HG03571 (cell line): ENCODE measurements at regions not wholly inside any gene's neighbourhood (a gene's known extent, or its start where the extent isn't known, plus 50 kb on each side); places are given as distances from the start of the nearest gene placed in this dataset.
"Not testable (repeated sequence)": the region's sequence is repeated elsewhere in the genome, so short reads cannot be mapped to it uniquely, and the experiment has no call there.

Source experiments
- ATAC-seq: cut with Tn5 transposase; IDR thresholded peaks from one replicate; pipeline ENCODE4 v1.9.1; 2021; ENCODE audit not compliant: unreplicated experiment

GRCh38 chr16:52386694-52387093 is 160.2 kb downstream of the TOX3 start:
- no peak for ATAC-seq

DNA sequence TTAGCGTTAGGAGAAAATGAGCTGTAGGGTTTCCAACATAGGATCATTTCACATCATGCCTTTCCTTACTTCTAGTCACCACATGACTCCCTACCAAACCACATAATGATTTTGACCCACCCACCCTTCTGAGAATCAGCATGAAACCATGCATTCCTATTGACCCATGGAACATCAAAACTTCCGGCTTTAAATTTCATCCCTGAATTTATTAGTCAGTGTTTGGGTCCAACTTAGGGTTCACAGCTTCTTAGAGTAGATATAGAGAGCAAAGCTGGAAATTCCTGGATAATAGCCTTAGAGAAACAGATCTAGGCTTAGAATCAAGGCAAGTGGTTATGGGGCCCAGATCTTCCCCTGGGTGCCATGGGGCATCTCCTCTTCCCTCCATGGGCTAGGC is 162.6 kb downstream of the TOX3 start:
- ATAC-seq: no peak

DNA sequence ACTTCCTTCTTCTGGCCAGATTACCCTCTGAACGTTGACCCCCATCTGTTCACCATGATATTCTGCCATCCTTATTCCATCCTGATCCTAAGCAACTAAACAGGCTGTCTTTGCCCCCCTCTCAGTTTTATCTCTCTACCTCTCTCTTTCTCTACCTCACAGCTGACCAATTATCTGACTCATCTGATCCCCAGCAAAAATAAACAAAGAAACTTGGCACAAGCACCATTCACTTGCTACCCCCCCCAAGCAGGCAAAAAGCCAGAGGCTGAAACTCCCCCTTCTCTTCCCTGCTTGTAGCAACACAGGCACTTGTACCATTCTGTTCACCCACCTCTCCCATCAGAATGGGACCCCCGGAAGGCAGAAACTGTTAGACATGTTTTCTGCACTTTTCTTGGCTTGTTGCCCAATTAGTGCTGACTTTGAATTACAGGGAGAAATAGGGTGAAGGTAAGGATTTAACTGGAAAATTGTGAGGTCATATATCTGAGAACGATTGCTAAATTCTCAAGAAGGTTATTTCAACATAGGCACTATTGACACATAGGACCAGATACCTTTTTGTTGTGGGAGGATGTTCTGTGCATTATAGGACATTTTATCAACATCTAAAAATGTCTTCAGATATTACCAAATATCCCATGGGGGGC is 163.2 kb downstream of the TOX3 start:
- no peak for ATAC-seq

GRCh38 chr16:52383119-52383518 is 163.8 kb downstream of the TOX3 start:
- no peak for ATAC-seq

DNA sequence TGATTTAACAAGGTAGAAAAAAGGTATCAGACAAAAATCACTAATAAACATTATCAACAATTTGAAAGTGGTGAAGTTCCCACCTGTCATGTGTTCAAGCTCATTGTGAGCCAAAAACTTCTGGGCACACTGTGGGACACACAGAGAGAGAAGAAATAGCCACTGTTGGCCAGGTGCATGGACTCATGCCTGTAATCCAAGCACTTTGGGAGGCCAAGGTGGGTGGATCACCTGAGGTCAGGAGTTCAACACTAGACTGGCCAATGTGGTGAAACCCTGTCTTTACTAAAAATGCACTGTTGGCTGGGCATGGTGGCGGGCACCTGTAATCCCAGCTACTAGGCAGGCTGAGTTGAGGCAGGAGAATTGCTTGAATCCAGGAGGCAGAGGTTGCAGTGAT is 167.4 kb downstream of the TOX3 start:
- ATAC-seq: no peak

DNA sequence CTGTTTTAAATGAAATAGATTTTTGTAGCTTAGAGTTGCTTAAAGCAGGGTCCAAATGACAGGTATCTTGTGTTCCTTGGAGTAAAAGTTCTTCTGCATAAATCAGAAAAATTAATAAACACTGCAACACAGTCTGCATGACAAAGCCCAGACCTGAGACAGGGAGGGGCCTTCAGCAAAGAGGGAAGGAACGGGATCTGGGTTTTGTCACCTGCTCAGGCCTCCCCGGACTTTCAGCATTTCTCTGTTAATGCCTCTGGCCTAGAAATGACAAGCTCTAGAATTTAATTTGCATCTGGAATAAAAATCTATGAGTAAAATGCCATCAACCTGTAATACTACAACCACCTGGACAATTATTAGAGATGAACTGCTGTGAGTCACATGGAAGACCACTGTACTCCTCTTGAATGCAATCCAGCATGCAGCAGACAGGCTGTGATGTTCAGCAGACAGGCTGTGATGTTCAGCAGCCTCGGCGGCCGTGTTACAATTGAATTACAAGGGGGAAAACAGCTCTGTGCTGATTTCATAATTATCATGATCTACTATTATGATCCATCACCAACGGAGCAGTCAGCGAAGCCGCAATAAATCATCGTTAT is 170.2 kb downstream of the TOX3 start:
- ATAC-seq: no peak

DNA sequence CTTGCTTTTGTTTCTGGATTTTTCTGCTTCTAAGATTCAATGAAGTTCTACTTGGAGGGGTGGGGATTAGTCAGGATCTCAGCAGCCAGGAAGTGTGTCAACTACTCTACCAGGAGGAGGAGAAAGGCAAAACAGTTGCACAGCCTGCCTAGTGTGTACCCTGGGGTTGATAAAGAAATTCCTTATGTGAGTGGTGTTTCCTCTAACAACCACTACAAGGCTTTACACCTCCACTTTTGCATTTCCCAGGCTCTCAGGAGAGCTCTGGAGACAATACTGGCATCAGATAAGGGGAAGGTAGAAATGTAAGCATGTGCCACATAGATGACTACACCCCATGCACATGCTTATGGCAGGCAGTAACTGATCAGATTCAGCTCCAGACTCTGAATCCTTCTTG is 174.6 kb downstream of the TOX3 start:
- no peak for ATAC-seq

GRCh38 chr16:52368859-52369258 is 178.1 kb downstream of the TOX3 start:
- no peak for ATAC-seq

DNA sequence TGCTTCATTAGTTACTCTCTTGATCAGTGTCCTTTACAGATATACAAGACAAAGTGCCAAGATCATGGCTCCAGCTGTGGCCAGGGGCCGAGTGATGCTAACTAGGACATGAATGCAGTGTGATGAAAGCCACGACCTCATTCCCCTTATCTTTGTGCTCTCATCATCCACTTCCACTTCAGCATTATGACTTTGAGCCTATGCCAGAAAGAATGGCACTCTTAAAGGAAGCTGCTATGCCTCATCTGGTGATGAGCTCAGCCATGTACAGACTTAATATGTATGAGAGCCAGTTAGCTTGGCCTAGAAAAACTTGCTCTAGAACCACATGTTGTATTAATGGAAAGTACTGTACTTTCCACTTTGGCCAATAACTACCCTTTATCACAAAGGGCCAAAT is 179.1 kb downstream of the TOX3 start:
- no peak for ATAC-seq

- ATAC-seq: no peak
Measured at GRCh38 chr16:52366983-52367382, 180.0 kb downstream of the TOX3 start.

DNA sequence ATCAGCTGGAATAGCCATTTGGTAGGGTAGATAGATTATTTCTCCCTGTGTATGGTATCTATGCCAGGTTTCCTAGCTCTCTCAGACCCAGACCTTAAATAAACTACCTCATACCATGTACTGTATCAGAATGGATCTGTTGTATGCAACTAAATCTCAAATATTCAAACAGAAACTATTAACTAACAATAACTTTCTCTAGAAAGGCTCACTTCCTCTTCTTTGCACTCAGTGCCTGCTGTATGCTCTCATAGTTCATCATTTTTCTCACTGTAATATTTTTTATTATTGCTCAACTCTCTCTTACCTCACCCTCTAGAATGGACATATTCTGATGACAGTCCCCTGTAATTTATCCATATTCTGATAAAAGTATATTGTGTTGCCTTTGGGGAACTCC is 182.4 kb downstream of the TOX3 start:
- ATAC-seq: no peak

DNA sequence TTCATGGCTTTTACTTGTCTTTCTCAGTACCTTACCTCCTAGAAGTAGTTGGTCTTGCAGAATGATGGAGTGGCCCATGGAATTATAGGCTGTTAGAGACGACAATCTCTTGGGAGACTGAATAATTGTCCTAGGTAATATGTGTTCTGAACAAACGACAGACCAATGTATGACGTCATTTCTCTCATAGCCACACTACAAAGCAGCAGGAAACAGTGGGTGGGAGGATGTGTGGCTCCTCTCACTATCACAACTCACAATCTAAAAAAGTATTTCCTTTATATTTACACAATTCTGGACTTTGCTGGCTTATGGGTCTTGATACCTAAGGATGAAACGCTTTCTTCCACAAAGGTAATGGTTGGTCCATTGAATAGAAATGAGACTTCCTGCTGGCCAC is 183.9 kb downstream of the TOX3 start:
- ATAC-seq: no peak

GRCh38 chr16:52357711-52358110 is 189.2 kb downstream of the TOX3 start:
- ATAC-seq: no peak

DNA sequence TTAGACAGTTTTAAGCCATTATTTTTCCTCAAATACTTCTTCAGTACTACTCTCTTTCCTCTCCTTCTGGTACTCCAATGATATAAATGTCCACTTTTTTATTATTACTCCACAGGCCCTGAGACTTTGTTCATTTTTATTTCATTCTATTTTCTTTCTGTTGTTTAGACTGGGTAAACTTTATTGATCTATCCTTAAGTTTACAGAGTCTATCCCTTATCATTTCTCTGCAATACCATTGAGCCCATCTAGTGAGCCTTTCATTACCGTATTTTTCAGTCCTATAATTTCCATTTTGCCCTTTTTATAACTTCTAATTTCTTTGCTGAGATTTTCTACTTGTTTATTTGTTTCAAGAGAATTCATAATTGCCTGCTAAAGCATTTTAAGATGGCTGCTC is 193.7 kb downstream of the TOX3 start:
- ATAC-seq: no peak

DNA sequence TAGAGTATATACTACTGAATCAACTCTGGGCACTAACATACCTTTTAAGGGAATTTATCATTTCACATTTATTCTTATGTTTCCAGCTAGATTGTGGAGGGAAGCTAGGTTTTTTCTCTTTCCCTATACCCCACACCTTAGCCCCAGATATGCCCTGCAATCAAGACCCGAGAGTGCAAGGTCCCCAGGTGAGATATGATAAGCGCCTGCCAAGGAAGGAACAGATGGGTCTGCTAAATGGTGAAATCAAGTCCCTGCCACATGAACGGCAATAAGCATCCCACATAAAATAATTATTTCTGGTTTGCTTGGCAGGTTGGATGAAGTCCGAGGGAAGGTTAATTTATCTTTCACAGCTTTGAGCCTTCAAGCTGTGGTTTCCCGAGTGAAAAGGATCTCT is 195.5 kb downstream of the TOX3 start:
- no peak for ATAC-seq

DNA sequence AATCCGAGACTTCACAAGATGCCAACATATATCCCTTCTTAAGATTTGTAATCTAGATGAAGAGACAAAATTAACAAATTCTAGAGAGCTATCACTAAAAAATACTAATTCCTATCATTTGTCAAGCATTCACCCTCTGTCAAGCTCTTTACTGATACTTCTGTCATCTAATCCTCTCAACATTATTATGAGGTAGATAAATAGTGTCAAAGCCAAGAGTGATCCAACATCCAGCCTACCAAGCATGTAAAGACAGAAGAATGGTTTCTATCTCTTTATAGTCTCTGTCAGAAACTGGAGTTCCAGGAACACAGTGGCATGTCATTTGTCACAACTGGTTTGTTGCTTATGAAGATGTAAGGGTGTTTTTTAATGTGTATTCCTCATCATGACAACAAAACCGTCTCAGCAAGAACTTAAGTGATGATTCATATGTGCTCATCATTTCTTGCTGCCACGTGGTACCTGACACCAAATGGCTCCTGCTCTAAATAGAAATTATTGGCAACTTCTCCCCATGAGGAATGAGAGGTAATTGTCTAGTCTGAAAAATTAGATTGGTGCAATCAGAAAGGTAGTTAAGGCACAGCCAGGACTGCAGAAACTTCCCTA is 196.8 kb downstream of the TOX3 start:
- no peak for ATAC-seq

DNA sequence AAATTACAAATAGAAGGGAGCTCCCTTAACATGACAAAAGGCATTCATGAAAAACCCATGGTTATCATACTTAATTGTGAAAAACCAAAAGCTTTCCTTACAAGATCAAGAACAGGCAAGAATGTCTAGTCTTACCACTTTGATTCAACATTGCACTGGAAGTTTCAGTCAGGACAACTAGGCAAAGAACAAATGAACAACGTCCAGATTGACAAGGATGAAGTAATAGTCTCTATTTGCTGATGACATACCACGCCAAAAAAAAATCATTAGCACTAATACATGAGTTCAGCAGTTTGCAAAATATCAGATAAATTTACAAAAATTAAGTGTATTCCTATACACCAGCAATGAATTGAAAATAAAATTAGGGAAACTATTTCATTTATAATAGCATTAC is 200.2 kb downstream of the TOX3 start:
- no peak for ATAC-seq

DNA sequence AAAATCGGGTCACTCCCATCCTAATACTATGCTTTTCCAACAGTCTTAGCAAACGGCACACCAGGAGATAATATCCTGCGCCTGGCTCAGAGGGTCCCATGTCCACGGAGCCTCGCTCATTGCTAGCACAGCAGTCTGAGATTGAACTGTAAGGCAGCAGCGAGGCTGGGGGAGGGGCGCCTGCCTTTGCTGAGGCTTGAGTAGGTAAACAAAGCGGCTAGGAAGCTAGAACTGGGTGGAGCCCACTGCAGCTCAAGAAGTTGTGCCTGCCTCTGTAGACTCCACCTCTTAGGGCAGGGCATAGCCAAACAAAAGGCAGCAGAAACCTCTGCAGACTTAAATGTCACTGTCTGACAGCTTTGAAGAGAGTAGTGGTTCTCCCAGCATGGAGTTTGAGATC is 213.3 kb downstream of the TOX3 start:
- not testable (repeated sequence) for ATAC-seq

- no peak for ATAC-seq
Measured at GRCh38 chr16:52320930-52321439, 226.0 kb downstream of the TOX3 start.

DNA sequence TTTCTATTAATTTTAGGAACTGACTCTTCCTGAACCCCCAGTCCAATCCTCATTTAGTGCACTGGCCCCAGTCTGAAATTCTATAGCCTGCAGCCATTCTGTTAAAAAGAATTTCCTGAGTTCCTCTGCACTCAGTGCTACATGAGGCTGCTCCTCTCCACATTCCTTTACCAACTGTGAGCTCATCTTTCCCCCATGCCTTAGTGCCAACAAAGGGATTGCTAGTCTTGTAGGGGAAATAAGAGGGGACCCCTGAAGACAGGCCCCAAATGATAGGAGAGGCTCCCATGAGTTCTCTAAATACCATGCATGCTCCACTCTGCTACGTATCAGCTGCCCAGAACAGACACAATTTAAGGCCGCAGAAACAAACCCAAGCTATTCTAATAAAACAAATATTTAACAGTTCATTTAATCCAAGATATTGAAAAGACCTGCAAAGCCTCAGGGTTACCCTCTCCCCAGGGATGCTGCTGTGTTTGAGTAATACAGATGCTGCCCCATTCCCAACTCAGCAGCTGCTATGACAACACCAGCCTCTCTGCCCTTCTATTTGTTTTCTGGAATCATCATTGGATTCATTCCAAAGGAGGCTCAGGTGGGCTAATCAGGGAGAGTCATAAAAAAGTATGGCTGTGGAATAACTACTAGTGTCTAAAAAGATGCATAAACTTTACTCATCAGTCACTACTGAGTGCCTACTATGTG is 228.5 kb downstream of the TOX3 start:
- ATAC-seq: no peak

GRCh38 chr16:52316241-52316640 is 230.7 kb downstream of the TOX3 start:
- ATAC-seq: no peak

GRCh38 chr16:52312716-52313115 is 234.2 kb downstream of the TOX3 start:
- no peak for ATAC-seq
